A673 (cell line): ENCODE measurements at regions not wholly inside any gene's neighbourhood (a gene's known extent, or its start where the extent isn't known, plus 50 kb on each side); places are given as distances from the start of the nearest gene placed in this dataset.

ENCODE experiments used
- BruUV-seq: library from RNA; stranded (reverse); fragments of 400-500 nt; replicated peaks from 2 replicates; lab custom pipeline; 2021; lab: Mats Ljungman, UMichigan
- CTCF ChIA-PET: fragments of 300-600 bp; sonication (Branson Sonifier 250); formaldehyde crosslinking; loops from one replicate; lab custom pipeline; 2022; ENCODE audit warnings: antibody characterized with exemption; lab: Charles Lee
- POLR2A ChIA-PET: fragments of 300-600 bp; sonication (Branson Sonifier 250); formaldehyde crosslinking; loops from one replicate; lab custom pipeline; 2022; ENCODE audit warnings: antibody characterized with exemption; ENCODE audit not compliant: low non-redundant PET; lab: Charles Lee
- DNase-seq: peaks from one replicate; pipeline ENCODE4 v3.0.0-alpha.2; 2015; ENCODE audit warnings: low spot score
- H3K27ac ChIP-seq: fragments of 200-600 bp; sonication (generic); 2 replicates; pipeline ENCODE4 v1.5.1; 2016; ENCODE audit warnings: mixed run types, low read depth, mild to moderate bottlenecking, mixed read lengths, antibody characterized with exemption, low read length; ENCODE audit not compliant: poor library complexity, severe bottlenecking
- H3K27me3 ChIP-seq: fragments of 200-600 bp; sonication (generic); replicated peaks from 2 replicates; pipeline ENCODE4 v1.6.1; 2017; ENCODE audit warnings: mixed run types, low read depth, mild to moderate bottlenecking, mixed read lengths, antibody characterized with exemption, low read length; ENCODE audit not compliant: insufficient read depth, poor library complexity
- H3K36me3 ChIP-seq: fragments of 200-600 bp; sonication (generic); 2 replicates; pipeline ENCODE4 v1.6.1; 2016; ENCODE audit warnings: mixed run types, mild to moderate bottlenecking, mixed read lengths, antibody characterized with exemption, low read length; ENCODE audit not compliant: insufficient read depth, poor library complexity, severe bottlenecking
- H3K4me1 ChIP-seq: fragments of 200-600 bp; sonication (generic); 2 replicates; pipeline ENCODE4 v1.6.1; 2017; ENCODE audit warnings: mixed run types, mild to moderate bottlenecking, mixed read lengths, antibody characterized with exemption, low read length; ENCODE audit not compliant: insufficient read depth, poor library complexity, severe bottlenecking
- H3K4me3 ChIP-seq: fragments of 200-600 bp; sonication (generic); 2 replicates; pipeline ENCODE4 v1.5.1; 2016; ENCODE audit warnings: low read depth, mixed run types, mild to moderate bottlenecking, mixed read lengths, low read length; ENCODE audit not compliant: poor library complexity, severe bottlenecking
- H3K9me3 ChIP-seq: fragments of 200-600 bp; sonication (generic); 2 replicates; pipeline ENCODE4 v1.6.1; 2016; ENCODE audit warnings: mixed run types, low read depth, mild to moderate bottlenecking, mixed read lengths, antibody characterized with exemption, low read length; ENCODE audit not compliant: poor library complexity, severe bottlenecking
- CTCF ChIP-seq: fragments of 300-800, 200-600 bp; sonication (generic); conservative IDR thresholded peaks from 2 replicates; pipeline ENCODE4 v1.5.1; 2017; ENCODE audit warnings: low read depth, mild to moderate bottlenecking, antibody characterized with exemption, low read length, moderate library complexity, mixed read lengths
- EZH2 ChIP-seq: fragments of 200-600 bp; sonication (generic); IDR thresholded peaks from 2 replicates; pipeline ENCODE4 v1.6.1; 2017; ENCODE audit warnings: borderline replicate concordance, low read depth, mild to moderate bottlenecking, mixed read lengths, antibody characterized with exemption, low read length; ENCODE audit not compliant: poor library complexity, severe bottlenecking
- intact Hi-C: fragments of 100-400 bp; cut with micrococcal nuclease; formaldehyde crosslinking; loops from one replicate; pipeline ENCODE4 v1.10.0; 2022; ENCODE audit not compliant: unreplicated experiment

DNA sequence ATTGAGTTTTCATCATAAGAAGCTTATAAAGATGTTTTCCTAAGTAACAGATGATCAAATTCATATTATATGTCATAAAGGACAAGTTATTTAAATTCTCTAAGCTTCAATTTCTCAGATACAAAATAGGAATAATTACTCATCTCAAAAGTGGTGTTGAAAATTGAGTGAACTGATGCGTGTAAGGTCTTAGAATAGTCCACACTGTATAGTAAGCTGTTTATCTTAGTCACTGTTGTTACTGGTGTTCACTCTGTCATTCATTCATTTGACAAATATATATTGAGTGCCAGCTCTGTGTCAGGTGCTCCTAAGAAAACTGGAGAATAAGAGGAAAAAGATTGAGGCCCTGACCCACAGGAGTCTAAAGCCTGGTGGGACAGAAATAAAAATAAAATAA lies 186.3 kb upstream of the BRINP3 start:
- no peak for TF ChIP-seq EZH2
- no peak for TF ChIP-seq CTCF
- Histone ChIP-seq H3K27me3 (no peaks in the 10 kb centered on the region), H3K27ac (no peak overlapping the region), H3K4me3 (no peak overlapping the region), H3K9me3 (no peaks in the 10 kb centered on the region), H3K4me1 (no peaks in the 10 kb centered on the region), H3K36me3 (no peaks in the 10 kb centered on the region)
- CTCF ChIA-PET: no interaction called here
- POLR2A ChIA-PET: no interaction called here
- no peak for DNase-seq
- no TSS peak for BruUV-seq
- intact Hi-C loops: no loop called here

- DNase-seq: no peak
- Histone ChIP-seq H3K27ac (no peak overlapping the region), H3K4me1 (no peaks in the 10 kb centered on the region), H3K4me3 (no peak overlapping the region), H3K9me3 (no peaks in the 10 kb centered on the region), H3K27me3 (no peaks in the 10 kb centered on the region), H3K36me3 (no peaks in the 10 kb centered on the region)
- BruUV-seq: no TSS peak
- CTCF ChIA-PET: no interaction called here
- intact Hi-C loops: no loop called here
- TF ChIP-seq EZH2 (no peak), CTCF (no peak)
- POLR2A ChIA-PET: no interaction called here
These were observed 187.4 kb upstream of the BRINP3 start for GRCh38 chr1:190665045-190665444.

- no peak overlapping the region for H3K4me3 ChIP-seq
- H3K36me3 ChIP-seq: no peaks in the 10 kb centered on the region
- ChIA-PET CTCF (no interaction called here), POLR2A (no interaction called here)
- H3K27me3 ChIP-seq: no peaks in the 10 kb centered on the region
- DNase-seq: no peak
- no peaks in the 10 kb centered on the region for H3K9me3 ChIP-seq
- no peak overlapping the region for H3K27ac ChIP-seq
- BruUV-seq: no TSS peak
- no peaks in the 10 kb centered on the region for H3K4me1 ChIP-seq
- intact Hi-C loops: no loop called here
- TF ChIP-seq EZH2 (no peak), CTCF (no peak)
These were observed 190.2 kb upstream of the BRINP3 start for GRCh38 chr1:190667914-190668313.
